Right ventricle myocardium superior (tissue), 1 donor: ENCODE measurements at regions not wholly inside any gene's neighbourhood (a gene's known extent, or its start where the extent isn't known, plus 50 kb on each side); places are given as distances from the start of the nearest gene placed in this dataset.
"Not testable (repeated sequence)": the region's sequence is repeated elsewhere in the genome, so short reads cannot be mapped to it uniquely, and the experiment has no call there.

Experiments used
- ATAC-seq: fragments of 200-7000 bp; cut with Tn5 transposase; one replicate; pipeline ENCODE4 v1.9.1; 2020; ENCODE audit warnings: mild to moderate bottlenecking; ENCODE audit not compliant: poor library complexity
- DNase-seq: peaks from one replicate; pipeline ENCODE4 v3.0.0-alpha.2; 2020
- intact Hi-C: fragments of 100-400 bp; cut with DNase I; formaldehyde crosslinking; loops from one replicate; pipeline ENCODE4 v1.11.2; 2022
- donor health status: DM: no; HTN: yes; CAD: no; lungs with severe emphysema.

DNA sequence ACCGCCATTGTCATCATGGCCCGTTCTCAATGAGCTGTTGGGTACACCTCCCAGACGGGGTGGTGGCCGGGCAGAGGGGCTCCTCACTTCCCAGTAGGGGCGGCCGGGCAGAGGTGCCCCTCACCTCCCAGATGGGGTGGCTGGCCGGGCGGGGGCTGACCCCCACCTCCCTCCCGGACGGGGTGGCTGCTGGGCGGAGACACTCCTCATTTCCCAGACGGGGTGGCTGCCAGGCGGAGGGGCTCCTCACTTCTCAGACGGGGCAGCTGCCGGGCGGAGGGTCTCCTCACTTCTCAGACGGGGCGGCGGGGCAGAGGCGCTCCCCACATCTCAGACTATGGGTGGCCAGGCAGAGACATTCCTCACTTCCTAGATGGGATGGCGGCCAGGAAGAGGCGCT is 505.1 kb downstream of the LRRC70 start:
- DNase-seq: not testable (repeated sequence)

DNA sequence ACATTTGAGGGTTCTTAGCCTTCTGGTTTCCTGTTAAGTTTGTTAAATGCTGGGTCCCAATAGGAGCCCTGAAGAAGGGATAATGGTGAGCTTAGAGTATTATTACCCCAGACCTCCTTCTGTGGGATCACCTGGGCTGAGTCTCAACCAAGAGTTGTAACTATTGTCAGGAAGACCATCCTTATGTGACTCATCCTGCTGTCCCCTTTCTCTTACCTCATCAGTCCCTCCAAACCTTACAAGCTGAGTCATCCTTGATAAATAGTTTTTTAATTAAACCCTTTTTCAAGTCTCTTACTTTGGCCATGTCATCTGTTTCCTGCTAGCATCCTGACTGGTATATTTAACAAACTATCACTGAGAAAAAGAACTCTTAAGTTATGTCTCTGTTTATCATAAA is 502.8 kb downstream of the LRRC70 start:
- intact Hi-C loops: no loop called here
- DNase-seq (no peak), ATAC-seq (no peak)

More for the DNA sequence above, 505.1 kb downstream of the LRRC70 start:
- ATAC-seq, intact Hi-C loops: not testable (repeated sequence)

DNA sequence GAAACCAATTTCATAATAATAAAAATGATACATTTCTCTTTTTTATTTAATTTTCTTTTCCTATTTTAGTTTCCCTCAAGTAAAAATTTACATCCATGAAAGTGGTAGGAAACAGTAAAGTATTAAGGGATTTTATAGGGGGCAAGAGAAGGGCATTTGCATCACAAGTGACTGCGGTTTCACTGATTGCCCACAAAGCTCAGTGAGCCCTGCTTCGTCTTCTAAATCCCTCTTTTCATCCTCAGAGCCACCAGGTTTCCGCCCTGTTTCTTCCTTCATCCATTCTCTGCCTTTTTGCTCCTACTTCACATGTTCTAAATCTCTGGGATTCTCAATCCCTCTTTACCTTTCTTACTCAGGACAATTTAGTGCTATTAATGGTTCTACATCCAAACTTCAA is 491.4 kb downstream of the LRRC70 start:
- intact Hi-C loops: no loop called here
- ATAC-seq: no peak
- no peak for DNase-seq

DNA sequence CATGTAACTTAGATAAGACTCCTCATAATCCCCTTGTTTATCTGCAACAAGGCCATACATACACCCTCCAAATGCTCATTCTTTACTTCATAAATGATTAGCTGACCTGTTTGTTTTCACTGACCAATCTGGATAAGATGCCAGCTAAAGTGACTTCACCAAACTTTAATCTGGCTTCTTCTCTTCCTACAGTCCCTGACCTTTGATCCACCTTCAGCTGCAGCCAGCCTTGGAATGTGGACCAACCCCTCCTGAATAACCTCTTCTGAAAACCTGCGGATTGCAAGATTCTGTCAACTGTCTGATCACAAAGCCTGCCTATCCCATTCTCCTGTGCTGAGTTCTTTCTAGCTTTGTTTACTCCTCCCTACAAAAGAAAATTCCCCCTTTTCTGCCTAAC is 476.8 kb downstream of the LRRC70 start:
- DNase-seq (no peak), ATAC-seq (no peak)
- intact Hi-C loops: no loop called here

DNA sequence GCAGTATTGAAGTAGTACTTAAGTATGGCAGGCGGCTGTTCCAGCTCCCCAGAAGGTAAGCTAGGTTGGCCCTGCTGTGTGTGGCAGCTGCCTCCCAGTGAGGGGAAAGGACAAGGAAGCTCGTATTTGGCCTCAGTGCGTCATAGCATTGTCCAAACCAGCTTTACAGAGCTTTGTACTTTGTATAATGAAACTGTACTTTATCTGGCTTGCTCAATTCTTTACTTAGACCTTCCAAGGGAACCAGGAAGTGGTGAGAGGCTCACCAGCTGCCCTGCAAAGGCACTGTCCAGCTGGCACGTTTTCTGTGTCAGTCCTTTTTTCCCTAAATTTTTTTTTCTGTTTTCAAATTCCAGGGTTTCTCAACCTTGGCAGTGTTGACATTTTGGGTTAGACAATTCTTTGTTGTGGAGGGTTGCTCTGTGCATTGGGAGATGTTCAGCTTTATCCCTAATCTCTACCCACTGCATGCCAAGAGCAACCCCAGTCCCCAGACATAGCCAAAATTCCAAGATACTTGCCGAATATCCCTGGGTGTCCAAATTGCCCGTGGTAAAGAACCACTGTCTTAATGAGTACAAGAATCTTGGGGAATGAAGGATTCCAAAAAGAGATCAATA is 474.5 kb downstream of the LRRC70 start:
- intact Hi-C loops: no loop called here
- DNase-seq (peak; percentile 72), ATAC-seq (peak; percentile 94)

DNA sequence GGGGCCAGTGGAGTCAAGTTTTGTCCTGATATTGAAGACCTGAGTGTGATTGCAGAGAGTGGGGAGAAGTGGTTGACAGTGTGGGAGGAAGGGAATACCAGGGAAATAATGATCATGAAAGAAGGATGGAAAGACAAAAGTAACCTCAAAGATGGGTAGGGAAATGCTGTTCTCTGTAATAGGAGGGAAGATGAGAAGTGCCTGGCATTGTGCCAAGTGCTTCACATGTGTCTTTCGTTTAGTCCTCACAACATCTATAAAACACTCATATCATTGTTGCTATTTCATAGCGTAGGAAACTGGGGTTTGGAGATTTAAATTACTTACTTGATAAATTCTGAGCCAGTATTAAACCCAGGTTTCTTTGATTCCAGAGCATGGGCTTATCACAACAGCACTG is 472.3 kb downstream of the LRRC70 start:
- ATAC-seq (no peak), DNase-seq (no peak)
- intact Hi-C loops: no loop called here

DNA sequence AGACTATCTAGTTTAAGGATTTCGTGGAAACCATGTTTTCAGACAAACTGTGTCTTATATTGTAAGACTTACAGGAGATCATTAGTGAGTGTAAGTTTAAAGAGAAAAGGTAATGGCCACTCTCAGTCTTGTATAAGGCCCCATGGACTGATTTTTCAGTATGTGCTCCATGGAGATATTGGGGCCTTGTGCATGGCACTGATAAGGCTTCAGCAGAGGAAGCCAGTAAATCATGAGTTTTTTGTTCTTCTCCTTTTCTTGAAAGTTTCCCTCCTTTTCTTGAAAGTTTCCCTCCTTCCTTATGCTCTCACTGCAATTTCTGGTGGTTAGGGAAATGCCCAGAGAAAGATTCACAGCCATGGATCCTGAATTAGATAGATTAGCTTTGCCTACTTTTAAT is 471.3 kb downstream of the LRRC70 start:
- DNase-seq (no peak), ATAC-seq (no peak)

DNA sequence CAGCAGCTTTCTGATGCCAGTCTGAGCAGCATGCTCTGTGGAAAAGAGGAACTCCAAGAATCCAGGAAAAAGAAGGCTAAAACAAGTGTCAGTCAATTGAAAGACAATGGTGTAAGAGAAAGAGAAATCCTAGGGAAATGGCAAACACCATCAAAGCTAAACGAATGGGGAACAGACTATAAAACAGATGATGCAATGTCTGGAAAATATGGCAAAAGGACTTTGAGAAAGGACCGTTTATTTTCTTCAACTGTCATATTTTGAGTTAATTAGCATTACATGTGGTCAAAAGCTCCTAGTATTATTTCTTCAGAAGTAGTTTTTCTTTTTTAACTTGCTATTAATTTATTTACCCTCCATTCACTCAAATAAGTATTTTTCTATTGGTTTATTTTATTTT is 465.2 kb downstream of the LRRC70 start:
- DNase-seq (no peak), ATAC-seq (no peak)
- intact Hi-C loops: no loop called here

More for the DNA sequence above, 471.3 kb downstream of the LRRC70 start:
- intact Hi-C loops: no loop called here

DNA sequence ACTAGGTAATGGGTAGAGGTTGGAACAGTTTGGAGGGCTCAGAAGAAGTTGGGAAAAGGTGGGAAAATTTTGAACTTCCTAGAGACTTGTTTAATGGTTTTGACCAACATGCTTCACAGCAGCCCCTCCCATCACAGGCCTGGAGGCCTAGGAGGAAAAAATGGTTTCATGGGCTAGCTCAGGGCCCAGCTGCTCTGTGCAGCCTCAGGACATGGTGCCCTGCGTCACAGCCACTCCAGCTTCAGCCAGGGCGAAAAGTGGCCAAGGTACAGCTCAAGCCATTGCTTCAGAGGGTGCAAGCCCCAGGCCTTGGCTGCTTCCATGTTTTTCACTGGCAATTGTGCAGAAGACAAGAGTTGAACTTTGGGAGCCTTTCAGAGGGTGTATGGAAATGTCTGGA is 453.7 kb downstream of the LRRC70 start:
- no peak for DNase-seq
- ATAC-seq: no peak
- intact Hi-C loops: no loop called here

DNA sequence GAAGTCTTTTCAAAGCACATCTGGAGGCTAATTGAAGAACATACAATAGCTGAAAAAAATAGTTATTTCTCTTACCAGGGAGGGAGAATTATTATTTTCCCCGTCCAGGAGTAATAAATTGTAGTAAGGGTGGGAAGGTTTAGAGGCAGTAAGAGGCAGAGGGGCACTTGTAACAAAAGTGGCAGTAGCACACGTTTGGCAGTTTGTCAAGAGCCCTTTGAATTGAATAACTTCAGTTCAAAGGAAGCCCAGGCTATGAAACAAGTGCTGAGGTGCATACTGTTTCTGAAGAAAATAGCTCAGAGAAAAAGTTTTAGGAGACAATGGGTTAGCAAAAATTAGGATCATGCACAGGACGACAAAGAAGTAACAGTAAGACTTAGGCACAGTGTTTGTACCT is 451.3 kb downstream of the LRRC70 start:
- no peak for ATAC-seq
- no peak for DNase-seq
- intact Hi-C loops: no loop called here

DNA sequence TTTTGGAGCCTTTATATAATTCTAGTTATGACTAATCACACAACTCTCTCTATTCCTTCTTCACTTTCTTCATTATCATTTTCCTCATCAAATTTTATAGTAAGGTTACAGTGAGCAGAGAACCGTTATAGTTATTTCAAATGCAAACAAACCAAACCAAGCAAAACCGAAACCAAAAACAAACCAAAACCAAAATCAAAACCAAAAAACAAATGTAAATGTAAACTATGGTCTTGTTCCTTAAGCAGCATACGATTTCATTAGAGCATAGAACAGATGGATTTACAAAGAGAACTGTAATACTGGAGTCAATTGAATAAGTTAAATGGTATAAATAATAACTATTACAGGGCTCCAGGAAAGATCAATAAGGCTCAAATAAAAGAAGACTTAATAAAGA is 447.1 kb downstream of the LRRC70 start:
- no peak for DNase-seq
- intact Hi-C loops: no loop called here
- no peak for ATAC-seq

DNA sequence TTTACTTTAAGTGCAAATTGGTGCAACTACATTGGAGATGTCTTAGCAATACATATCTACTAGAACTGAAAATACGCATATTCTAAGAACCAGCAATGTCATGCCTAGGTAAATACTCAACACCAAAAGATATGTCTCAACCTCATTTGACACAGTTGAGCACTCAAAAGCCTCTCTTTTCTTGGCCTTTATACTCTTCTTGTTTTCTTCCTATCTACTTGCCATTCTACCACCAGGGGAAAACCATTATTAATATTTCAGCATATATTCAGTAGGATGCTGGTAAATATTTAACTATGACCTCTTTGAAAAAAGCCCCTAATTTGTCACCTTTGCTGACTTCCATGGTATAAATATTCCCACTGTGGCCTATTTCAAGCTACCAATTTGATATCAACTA is 443.8 kb downstream of the LRRC70 start:
- intact Hi-C loops: no loop called here
- no peak for ATAC-seq
- DNase-seq: no peak

DNA sequence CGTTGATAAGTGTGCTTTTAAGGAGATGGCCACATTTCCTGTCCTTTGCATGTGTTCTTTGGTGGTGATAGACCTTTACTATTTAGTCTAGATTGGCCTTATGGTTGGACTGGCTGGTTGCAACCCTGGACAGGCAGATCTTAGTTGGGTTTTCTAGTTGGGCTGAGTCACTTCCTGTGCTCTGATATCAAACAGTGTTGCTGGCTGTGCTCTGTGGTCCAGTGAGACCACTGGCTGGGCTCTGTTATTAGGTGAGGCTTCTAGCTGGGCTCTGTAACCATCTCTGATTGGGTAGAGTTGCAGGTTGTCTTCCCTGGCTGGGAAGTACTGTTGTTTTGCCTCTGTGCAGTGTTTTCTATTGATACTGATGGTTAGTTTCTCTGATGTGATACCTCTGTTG is 432.5 kb downstream of the LRRC70 start:
- ATAC-seq: no peak
- intact Hi-C loops: no loop called here
- DNase-seq: no peak

DNA sequence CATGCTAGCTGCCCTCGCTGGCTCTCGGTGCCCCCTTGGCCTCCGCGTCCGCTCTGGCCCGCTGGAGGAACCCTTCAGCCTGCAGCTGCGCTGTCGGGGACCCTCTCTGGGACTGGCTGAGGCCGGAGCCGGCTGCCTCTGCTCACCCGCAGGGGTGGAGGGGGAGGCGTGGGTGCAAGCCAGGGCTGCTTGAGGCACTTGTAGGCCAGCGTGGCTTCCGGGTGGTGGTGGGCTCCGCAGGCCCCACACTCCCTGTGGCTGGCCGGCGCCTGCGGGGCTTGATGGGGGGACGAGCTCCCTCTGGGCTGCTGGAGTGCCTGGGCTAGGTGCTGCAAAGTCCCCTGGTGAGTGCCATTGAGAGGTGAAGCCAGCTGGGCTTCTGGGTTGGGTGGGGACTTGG is 429.6 kb downstream of the LRRC70 start:
- ATAC-seq (no peak), DNase-seq (no peak)
- intact Hi-C loops: no loop called here

DNA sequence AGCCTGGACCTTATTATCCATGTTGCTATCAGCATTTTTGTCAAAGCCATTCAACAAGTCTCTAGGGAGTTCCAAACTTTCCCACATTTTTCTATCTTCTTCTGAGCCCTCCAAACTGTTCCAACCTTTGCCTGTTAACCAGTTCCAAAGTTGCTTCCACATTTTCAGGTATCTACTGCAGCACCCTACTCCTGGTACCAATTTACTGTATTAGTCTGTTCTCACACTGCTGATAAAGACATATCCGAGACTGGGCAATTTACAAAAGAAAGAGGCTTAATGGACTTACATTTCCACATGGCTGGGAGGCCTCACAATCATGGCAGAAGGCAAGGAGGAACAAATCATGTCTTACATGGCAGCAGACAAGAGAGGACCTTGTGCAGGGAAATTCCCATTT is 416.2 kb downstream of the LRRC70 start:
- DNase-seq, intact Hi-C loops, ATAC-seq: not testable (repeated sequence)

DNA sequence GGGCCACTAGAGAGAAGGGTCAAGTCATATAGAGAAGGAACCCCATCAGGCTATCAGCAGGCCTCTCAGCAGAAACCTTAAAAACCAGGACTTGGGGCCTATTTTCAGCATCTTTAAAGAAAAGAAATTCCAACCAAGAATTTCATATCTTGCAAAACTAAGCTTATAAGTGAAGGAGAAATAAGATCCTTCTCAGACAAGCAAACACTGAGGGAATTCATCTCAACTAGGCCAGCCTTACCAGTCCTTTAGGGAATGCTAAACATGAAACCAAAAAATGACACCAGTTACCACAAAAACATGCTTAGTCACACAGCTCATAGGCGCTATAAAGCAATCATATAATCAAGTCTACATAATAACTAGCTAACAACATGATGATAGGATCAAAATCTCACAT is 407.1 kb downstream of the LRRC70 start:
- no peak for DNase-seq
- ATAC-seq: no peak
- intact Hi-C loops: no loop called here

DNA sequence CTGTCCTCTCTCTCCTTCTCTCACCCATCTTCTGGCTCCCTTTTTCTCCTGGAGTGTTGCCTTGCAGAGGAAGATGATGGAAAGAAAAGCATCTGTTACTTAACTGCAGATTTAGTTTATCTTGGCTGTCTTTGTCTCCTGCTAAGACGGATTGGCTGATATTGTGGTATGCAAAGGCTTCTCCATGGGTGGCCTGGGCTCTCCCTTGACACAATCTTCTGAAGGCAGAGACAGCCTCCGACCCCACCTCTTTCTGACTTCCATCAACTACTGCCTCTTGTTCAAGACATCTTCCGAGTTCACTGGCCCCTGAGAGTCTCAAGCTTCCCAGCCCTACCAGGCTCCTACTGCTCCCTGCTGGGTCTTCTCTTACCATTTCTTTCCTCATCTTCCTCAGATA is 403.7 kb downstream of the LRRC70 start:
- DNase-seq: no peak
- ATAC-seq: no peak
- intact Hi-C loops: no loop called here

DNA sequence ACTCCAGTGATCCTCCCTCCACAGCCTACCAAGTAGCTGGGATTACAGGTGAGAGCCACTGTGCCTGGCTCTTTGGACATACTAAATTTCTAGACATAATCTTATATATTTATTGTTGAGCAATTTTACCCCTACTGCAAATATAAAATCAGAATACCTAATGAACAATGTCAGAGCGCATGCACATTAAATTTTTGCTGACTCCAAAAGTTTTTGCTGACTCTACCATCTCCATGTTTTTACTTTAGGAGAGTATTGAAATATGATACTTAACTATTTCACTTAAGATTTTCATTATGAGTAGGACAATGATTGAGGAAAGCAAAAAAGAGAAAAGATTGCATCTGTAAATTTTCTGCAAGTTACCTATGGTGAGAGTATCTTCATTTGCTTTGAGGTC is 402.3 kb downstream of the LRRC70 start:
- no peak for ATAC-seq

DNA sequence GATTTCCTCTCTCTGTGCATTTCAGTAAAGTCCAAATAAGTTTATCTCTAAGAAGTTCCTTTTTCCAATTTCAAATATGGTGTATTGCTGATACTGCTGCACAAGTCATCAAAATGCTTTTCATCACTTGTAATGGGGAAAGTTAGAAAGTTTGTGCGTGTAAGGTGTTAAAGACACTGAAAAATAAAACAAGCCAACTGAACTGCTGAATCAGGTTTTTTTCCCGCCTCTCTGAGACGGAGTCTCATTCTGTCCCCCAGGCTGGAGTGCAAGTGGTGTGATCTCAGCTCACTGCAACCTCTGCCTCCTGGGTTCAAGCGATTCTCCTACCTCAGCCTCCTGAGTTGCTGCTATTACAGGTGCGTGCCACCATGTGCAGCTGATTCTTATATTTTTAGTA is 400.9 kb downstream of the LRRC70 start:
- ATAC-seq (no peak), DNase-seq (no peak)
- intact Hi-C loops: no loop called here

More for the DNA sequence above, 402.3 kb downstream of the LRRC70 start:
- DNase-seq: no peak
- intact Hi-C loops: no loop called here

DNA sequence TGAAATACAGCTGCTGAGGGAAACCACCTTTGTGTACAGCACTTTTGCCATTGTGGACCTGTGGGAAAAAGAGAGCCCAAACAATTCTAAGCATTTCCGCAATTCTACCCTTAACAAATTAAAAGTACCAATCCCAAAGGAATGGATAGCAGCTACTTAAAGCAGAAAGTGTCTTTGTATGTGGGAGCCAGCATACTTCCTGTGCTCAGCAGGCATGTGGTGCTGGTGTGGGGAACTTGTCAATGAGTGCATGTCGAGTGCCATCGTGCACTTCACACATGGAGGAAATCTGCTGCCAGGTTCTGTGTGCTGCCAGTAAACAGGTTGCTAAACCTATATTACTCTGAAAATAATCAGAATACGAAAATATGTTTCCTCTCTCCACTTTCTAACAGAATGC is 399.0 kb downstream of the LRRC70 start:
- no peak for DNase-seq
- intact Hi-C loops: no loop called here
- no peak for ATAC-seq

DNA sequence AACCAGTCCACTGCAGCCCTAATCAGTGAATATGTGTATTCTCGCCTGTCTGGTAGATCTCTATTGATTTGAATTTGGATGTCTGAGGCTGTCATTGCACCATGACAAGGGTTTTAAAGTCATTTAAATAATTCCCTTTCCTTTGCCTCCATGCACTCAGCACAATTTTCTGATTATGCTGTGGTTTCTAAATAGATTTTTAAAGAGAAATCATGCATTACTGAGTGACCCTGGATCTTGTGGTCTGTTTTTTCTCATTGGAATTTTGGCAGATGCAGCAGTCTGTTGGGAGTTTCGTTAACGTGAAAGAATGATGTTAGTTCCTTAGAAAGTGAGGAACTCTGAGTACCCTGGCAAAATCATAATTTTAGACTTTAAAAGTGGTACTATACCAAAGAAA is 396.0 kb downstream of the LRRC70 start:
- DNase-seq (no peak), ATAC-seq (no peak)
- intact Hi-C loops: no loop called here
